ENCODE measurements at regions not wholly inside any gene's neighbourhood (a gene's known extent, or its start where the extent isn't known, plus 50 kb on each side); places are given as distances from the start of the nearest gene placed in this dataset.

- no peaks in the 10 kb centered on the region for H3K9me3 ChIP-seq (ENCODE audit: control insufficient read depth, low read depth, low read length)
- no peak overlapping the region for H3K27ac ChIP-seq (ENCODE audit: low read length)
- no peaks in the 10 kb centered on the region for H3K36me3 ChIP-seq (ENCODE audit: control insufficient read depth, low read depth, low read length)
- no peak overlapping the region for H3K4me3 ChIP-seq (ENCODE audit: low read length)
- no peak overlapping the region for H3K9ac ChIP-seq (ENCODE audit: low read length)
- peaks cover 13% of the 10 kb centered on the region for H3K4me1 ChIP-seq (ENCODE audit: control insufficient read depth, low read depth, low read length)
- H3K27me3 ChIP-seq (ENCODE audit: control insufficient read depth, insufficient read depth, low read length): no peaks in the 10 kb centered on the region
Observed at GRCh38 chr16:65757064-65757463, 609.4 kb upstream of the CDH5 start.

DNA sequence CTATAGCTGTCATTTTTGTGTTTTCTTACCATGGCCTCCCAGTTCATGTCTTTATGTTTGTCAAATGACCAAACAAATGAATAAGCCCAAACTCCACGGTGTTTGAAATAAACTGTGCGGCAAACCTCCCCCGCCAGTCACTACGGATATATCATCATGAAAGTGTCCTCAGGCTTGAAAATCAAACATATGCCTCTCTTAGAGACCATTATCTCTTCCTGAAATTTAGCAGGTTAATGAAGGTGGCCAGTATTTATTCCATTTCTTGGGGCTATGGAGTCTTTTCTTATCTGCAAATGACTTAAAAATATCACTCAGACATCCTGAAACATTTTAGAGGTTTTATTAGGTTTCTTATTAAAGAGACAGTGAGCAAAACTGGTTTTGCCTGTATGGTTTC lies 610.3 kb upstream of the CDH5 start:
- no peak overlapping the region for H3K4me3 ChIP-seq (ENCODE audit: low read length)
- H3K4me1 ChIP-seq (ENCODE audit: control insufficient read depth, low read depth, low read length): peaks cover 7% of the 10 kb centered on the region
- no peak overlapping the region for H3K9ac ChIP-seq (ENCODE audit: low read length)
- no peaks in the 10 kb centered on the region for H3K9me3 ChIP-seq (ENCODE audit: control insufficient read depth, low read depth, low read length)
- H3K27me3 ChIP-seq (ENCODE audit: control insufficient read depth, insufficient read depth, low read length): no peaks in the 10 kb centered on the region
- no peak overlapping the region for H3K27ac ChIP-seq (ENCODE audit: low read length)
- H3K36me3 ChIP-seq (ENCODE audit: control insufficient read depth, low read depth, low read length): no peaks in the 10 kb centered on the region

DNA sequence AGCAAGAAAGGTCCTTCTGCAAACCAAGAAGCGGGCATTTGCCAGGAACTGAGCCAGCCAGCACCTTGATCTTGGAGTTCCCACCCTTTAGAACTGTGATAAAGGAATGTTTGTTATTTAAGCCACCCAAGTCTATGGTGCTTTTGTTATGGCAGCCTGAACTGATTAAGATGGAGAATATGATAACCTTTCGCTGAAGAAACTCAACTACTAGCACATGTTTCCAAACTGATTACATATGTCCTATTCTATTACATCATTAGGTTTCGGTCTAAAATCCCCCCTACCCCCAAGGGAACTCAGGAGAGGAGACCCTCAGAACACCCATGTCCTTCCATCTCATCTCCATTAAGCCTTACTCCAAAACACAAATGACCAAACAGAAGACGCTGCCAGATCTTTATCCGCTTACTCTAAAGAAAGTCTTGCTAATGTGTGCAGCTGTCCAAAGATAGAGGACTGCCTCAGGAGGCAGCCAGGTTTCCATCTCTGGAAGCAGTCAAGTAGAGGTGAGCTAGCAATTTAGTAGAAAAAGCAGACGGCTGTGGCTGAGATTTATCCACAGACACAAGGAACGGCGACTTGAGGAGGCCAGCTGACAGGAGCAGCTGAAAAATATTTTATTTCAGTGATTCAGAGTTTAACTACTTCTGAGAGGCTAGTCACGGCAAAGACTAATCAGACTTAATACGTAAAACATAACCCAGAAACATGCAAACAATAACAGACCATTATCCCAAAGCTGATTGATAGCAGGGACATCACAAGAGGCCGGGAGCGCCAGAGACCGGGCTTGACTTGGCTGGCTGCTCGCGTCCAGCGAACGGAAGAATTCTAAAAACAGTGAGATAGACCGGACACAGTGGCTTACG lies 611.4 kb upstream of the CDH5 start:
- Histone ChIP-seq H3K4me1 (ENCODE audit: control insufficient read depth, low read depth, low read length) (no peaks in the 10 kb centered on the region), H3K27me3 (ENCODE audit: control insufficient read depth, insufficient read depth, low read length) (no peaks in the 10 kb centered on the region), H3K4me3 (ENCODE audit: low read length) (no peak overlapping the region), H3K36me3 (ENCODE audit: control insufficient read depth, low read depth, low read length) (no peaks in the 10 kb centered on the region), H3K9me3 (ENCODE audit: control insufficient read depth, low read depth, low read length) (no peaks in the 10 kb centered on the region), H3K27ac (ENCODE audit: low read length) (no peak overlapping the region), H3K9ac (ENCODE audit: low read length) (no peak overlapping the region)

DNA sequence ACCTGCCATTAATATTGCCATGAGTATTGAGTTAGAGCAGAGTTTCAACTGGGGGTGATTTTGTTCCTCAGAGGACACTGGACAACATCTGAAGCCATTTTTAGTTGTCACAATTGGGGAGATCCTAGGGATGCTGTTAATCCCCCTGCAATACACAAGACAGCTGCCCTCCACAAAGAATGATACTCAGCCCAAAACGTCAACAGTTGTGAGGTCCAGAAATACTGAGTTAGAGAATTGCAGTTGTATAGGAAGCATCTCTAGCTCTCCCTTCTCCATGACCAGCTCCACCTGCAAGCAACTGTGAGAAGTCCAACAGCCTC lies 614.0 kb upstream of the CDH5 start:
- Histone ChIP-seq H3K9ac (ENCODE audit: low read length) (no peak overlapping the region), H3K27ac (ENCODE audit: low read length) (no peak overlapping the region), H3K4me1 (ENCODE audit: control insufficient read depth, low read depth, low read length) (no peaks in the 10 kb centered on the region), H3K27me3 (ENCODE audit: control insufficient read depth, insufficient read depth, low read length) (no peaks in the 10 kb centered on the region), H3K9me3 (ENCODE audit: control insufficient read depth, low read depth, low read length) (no peaks in the 10 kb centered on the region), H3K4me3 (ENCODE audit: low read length) (no peak overlapping the region), H3K36me3 (ENCODE audit: control insufficient read depth, low read depth, low read length) (no peaks in the 10 kb centered on the region)

- Histone ChIP-seq H3K36me3 (ENCODE audit: control insufficient read depth, low read depth, low read length) (no peaks in the 10 kb centered on the region), H3K9ac (ENCODE audit: low read length) (no peak overlapping the region), H3K27me3 (ENCODE audit: control insufficient read depth, insufficient read depth, low read length) (no peaks in the 10 kb centered on the region), H3K9me3 (ENCODE audit: control insufficient read depth, low read depth, low read length) (no peaks in the 10 kb centered on the region), H3K4me3 (ENCODE audit: low read length) (no peak overlapping the region), H3K27ac (ENCODE audit: low read length) (no peak overlapping the region), H3K4me1 (ENCODE audit: control insufficient read depth, low read depth, low read length) (no peaks in the 10 kb centered on the region)
Observed at GRCh38 chr16:65751622-65752521, 614.6 kb upstream of the CDH5 start.

DNA sequence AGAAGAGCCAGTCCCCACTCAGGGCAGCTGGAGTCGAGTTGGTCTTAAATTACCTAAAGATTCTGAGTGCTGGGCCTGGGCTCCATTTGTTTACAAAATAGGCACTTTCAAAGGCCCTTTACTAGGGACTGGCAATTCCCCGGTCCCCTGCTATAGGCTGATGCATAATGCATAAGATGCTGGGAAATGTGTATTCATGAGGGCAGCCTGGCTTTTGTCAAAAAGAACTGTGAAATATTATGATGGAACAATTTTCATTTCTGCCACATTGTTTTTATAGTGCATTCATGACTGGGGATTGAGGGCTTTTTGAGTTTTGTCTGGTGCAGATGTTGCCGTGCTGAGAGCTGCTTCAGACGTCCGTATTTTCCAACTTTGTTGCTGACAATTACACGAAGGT lies 617.0 kb upstream of the CDH5 start:
- no peak overlapping the region for H3K9ac ChIP-seq (ENCODE audit: low read length)
- no peaks in the 10 kb centered on the region for H3K9me3 ChIP-seq (ENCODE audit: control insufficient read depth, low read depth, low read length)
- H3K27me3 ChIP-seq (ENCODE audit: control insufficient read depth, insufficient read depth, low read length): no peaks in the 10 kb centered on the region
- no peaks in the 10 kb centered on the region for H3K4me1 ChIP-seq (ENCODE audit: control insufficient read depth, low read depth, low read length)
- H3K36me3 ChIP-seq (ENCODE audit: control insufficient read depth, low read depth, low read length): no peaks in the 10 kb centered on the region
- no peak overlapping the region for H3K27ac ChIP-seq (ENCODE audit: low read length)
- H3K4me3 ChIP-seq (ENCODE audit: low read length): no peak overlapping the region

GRCh38 chr16:65746941-65747340 lies 619.5 kb upstream of the CDH5 start:
- Histone ChIP-seq H3K9ac (ENCODE audit: low read length) (no peak overlapping the region), H3K9me3 (ENCODE audit: control insufficient read depth, low read depth, low read length) (no peaks in the 10 kb centered on the region), H3K4me1 (ENCODE audit: control insufficient read depth, low read depth, low read length) (no peaks in the 10 kb centered on the region), H3K27ac (ENCODE audit: low read length) (no peak overlapping the region), H3K4me3 (ENCODE audit: low read length) (no peak overlapping the region), H3K27me3 (ENCODE audit: control insufficient read depth, insufficient read depth, low read length) (no peaks in the 10 kb centered on the region), H3K36me3 (ENCODE audit: control insufficient read depth, low read depth, low read length) (no peaks in the 10 kb centered on the region)

DNA sequence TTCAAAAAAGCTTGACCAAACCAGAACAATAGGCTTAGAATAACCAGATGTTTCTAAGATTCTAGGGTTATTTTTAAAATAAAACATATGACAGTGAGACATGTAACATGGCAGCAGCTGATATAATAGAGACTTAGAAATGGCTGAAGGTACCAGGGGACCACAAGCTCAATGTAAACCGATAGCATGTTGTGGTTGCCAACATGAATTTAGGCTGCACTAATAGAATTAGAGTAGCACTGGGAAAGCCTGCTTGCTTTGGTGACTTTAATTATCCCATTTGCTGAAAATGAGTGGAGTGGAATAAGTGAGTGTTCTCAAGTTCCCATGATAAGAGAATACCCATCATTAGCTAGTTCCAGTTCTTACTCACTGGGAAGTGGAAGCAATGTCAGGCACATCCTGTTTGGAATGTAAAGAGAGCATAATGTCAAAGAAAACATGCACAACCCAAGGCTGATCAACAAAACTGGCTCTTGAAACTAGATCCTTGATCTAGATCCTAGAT lies 621.2 kb upstream of the CDH5 start:
- Histone ChIP-seq H3K36me3 (ENCODE audit: control insufficient read depth, low read depth, low read length) (no peaks in the 10 kb centered on the region), H3K27ac (ENCODE audit: low read length) (no peak overlapping the region), H3K9ac (ENCODE audit: low read length) (no peak overlapping the region), H3K9me3 (ENCODE audit: control insufficient read depth, low read depth, low read length) (no peaks in the 10 kb centered on the region), H3K27me3 (ENCODE audit: control insufficient read depth, insufficient read depth, low read length) (no peaks in the 10 kb centered on the region), H3K4me1 (ENCODE audit: control insufficient read depth, low read depth, low read length) (no peaks in the 10 kb centered on the region), H3K4me3 (ENCODE audit: low read length) (no peak overlapping the region)

- H3K4me3 ChIP-seq (ENCODE audit: low read length): no peak overlapping the region
- H3K9ac ChIP-seq (ENCODE audit: low read length): no peak overlapping the region
- H3K27me3 ChIP-seq (ENCODE audit: control insufficient read depth, insufficient read depth, low read length): no peaks in the 10 kb centered on the region
- H3K36me3 ChIP-seq (ENCODE audit: control insufficient read depth, low read depth, low read length): no peaks in the 10 kb centered on the region
- no peaks in the 10 kb centered on the region for H3K9me3 ChIP-seq (ENCODE audit: control insufficient read depth, low read depth, low read length)
- no peak overlapping the region for H3K27ac ChIP-seq (ENCODE audit: low read length)
- H3K4me1 ChIP-seq (ENCODE audit: control insufficient read depth, low read depth, low read length): no peaks in the 10 kb centered on the region
Observed at GRCh38 chr16:65744401-65744800, 622.1 kb upstream of the CDH5 start.

DNA sequence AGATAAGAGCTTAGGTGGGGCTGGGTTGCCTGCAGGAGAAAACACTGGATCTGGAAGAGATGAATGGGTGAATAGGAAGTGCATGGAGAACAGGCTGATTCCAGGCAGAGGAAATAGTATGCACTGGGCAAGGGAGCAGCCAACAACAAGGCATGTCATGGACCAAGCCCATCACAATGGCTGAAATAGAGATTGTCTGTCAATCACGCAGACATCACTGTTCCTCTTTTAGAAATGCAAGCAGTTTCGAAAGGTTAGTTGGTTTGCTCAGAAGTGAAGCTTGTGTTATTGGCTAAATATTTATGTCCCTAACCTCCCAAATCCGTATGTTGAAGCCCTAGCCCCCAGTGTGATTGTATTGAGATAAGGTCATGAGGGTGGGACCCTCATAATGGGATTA lies 621.7 kb upstream of the CDH11 start:
- Histone ChIP-seq H3K4me1 (ENCODE audit: control insufficient read depth, low read depth, low read length) (no peaks in the 10 kb centered on the region), H3K4me3 (ENCODE audit: low read length) (no peak overlapping the region), H3K36me3 (ENCODE audit: control insufficient read depth, low read depth, low read length) (no peaks in the 10 kb centered on the region), H3K9ac (ENCODE audit: low read length) (no peak overlapping the region), H3K9me3 (ENCODE audit: control insufficient read depth, low read depth, low read length) (no peaks in the 10 kb centered on the region), H3K27me3 (ENCODE audit: control insufficient read depth, insufficient read depth, low read length) (no peaks in the 10 kb centered on the region), H3K27ac (ENCODE audit: low read length) (no peak overlapping the region)

GRCh38 chr16:65740711-65741110 lies 618.8 kb upstream of the CDH11 start:
- H3K4me3 ChIP-seq (ENCODE audit: low read length): no peak overlapping the region
- peaks cover 8% of the 10 kb centered on the region for H3K4me1 ChIP-seq (ENCODE audit: control insufficient read depth, low read depth, low read length)
- no peaks in the 10 kb centered on the region for H3K27me3 ChIP-seq (ENCODE audit: control insufficient read depth, insufficient read depth, low read length)
- H3K36me3 ChIP-seq (ENCODE audit: control insufficient read depth, low read depth, low read length): no peaks in the 10 kb centered on the region
- no peak overlapping the region for H3K27ac ChIP-seq (ENCODE audit: low read length)
- H3K9me3 ChIP-seq (ENCODE audit: control insufficient read depth, low read depth, low read length): no peaks in the 10 kb centered on the region
- H3K9ac ChIP-seq (ENCODE audit: low read length): no peak overlapping the region
